ENCODE measurements at regions not wholly inside any gene's neighbourhood (a gene's known extent, or its start where the extent isn't known, plus 50 kb on each side); places are given as distances from the start of the nearest gene placed in this dataset.

- no peak for DNase-seq (ENCODE audit: extremely low read depth, low read depth)
Measured at GRCh38 chr3:57009802-57010201, 50.7 kb upstream of the SPATA12 start.

- DNase-seq (ENCODE audit: extremely low read depth, low read depth): no peak
Measured at GRCh38 chr3:57009367-57009766, 51.1 kb upstream of the SPATA12 start.

- DNase-seq (ENCODE audit: extremely low read depth, low read depth): no peak
Measured at GRCh38 chr3:57007521-57008460, 52.7 kb upstream of the SPATA12 start.

GRCh38 chr3:57006949-57007419, 53.5 kb upstream of the SPATA12 start:
- DNase-seq (ENCODE audit: extremely low read depth, low read depth): no peak

GRCh38 chr3:57006179-57006657, 54.2 kb upstream of the SPATA12 start:
- no peak for DNase-seq (ENCODE audit: extremely low read depth, low read depth)

- DNase-seq (ENCODE audit: extremely low read depth, low read depth): no peak
Measured at GRCh38 chr3:57004229-57004628, 56.2 kb upstream of the SPATA12 start.

GRCh38 chr3:57003676-57004075, 56.8 kb upstream of the SPATA12 start:
- DNase-seq (ENCODE audit: extremely low read depth, low read depth): no peak

GRCh38 chr3:57001356-57001755, 59.1 kb upstream of the SPATA12 start:
- DNase-seq (ENCODE audit: extremely low read depth, low read depth): no peak

GRCh38 chr3:57000012-57000411, 60.5 kb upstream of the SPATA12 start:
- DNase-seq (ENCODE audit: extremely low read depth, low read depth): no peak

- DNase-seq (ENCODE audit: extremely low read depth, low read depth): no peak
Measured at GRCh38 chr3:56999547-56999946, 60.9 kb upstream of the SPATA12 start.

GRCh38 chr3:56998076-56998529, 62.4 kb upstream of the SPATA12 start:
- DNase-seq (ENCODE audit: extremely low read depth, low read depth): no peak

GRCh38 chr3:56997675-56998074, 62.8 kb upstream of the SPATA12 start:
- DNase-seq (ENCODE audit: extremely low read depth, low read depth): no peak

- DNase-seq (ENCODE audit: extremely low read depth, low read depth): no peak
Measured at GRCh38 chr3:56997041-56997440, 63.4 kb upstream of the SPATA12 start.

GRCh38 chr3:56994391-56994790, 66.1 kb upstream of the SPATA12 start:
- DNase-seq (ENCODE audit: extremely low read depth, low read depth): no peak

GRCh38 chr3:56990641-56991015, 69.8 kb upstream of the SPATA12 start:
- no peak for DNase-seq (ENCODE audit: extremely low read depth, low read depth)

GRCh38 chr3:56989977-56990640, 70.4 kb upstream of the SPATA12 start:
- no peak for DNase-seq (ENCODE audit: extremely low read depth, low read depth)

GRCh38 chr3:56989169-56989976, 71.1 kb upstream of the SPATA12 start:
- DNase-seq (ENCODE audit: extremely low read depth, low read depth): no peak

- peak; percentile 70 for DNase-seq (ENCODE audit: extremely low read depth, low read depth)
Measured at GRCh38 chr3:56988458-56989168, 71.9 kb upstream of the SPATA12 start.

GRCh38 chr3:56987238-56987895, 73.1 kb upstream of the SPATA12 start:
- DNase-seq (ENCODE audit: extremely low read depth, low read depth): no peak

- no peak for DNase-seq (ENCODE audit: extremely low read depth, low read depth)
Measured at GRCh38 chr3:56986347-56986746, 74.1 kb upstream of the SPATA12 start.
